Cardiac muscle cell (in vitro differentiated cells and primary cell): ENCODE measurements at regions not wholly inside any gene's neighbourhood (a gene's known extent, or its start where the extent isn't known, plus 50 kb on each side); places are given as distances from the start of the nearest gene placed in this dataset.

Experiments used
- DNase-seq, 2 donors: peaks; one replicate each; pipeline versions ENCODE4 v3.0.0 to v3.0.0-alpha.2; 2010 to 2017; ENCODE audit warnings: low read depth in 1 of 2, low spot score in 1 of 2
- H3K27ac ChIP-seq: fragments of 200-600 bp; sonication (generic); 2 replicates; pipeline ENCODE4 v1.5.1; 2016
- H3K27me3 ChIP-seq: fragments of 200-600 bp; sonication (generic); 2 replicates; pipeline ENCODE4 v1.6.0; 2016; ENCODE audit warnings: control low read depth
- H3K36me3 ChIP-seq: fragments of 200-600 bp; sonication (generic); 2 replicates; pipeline ENCODE4 v1.5.1; 2016; ENCODE audit warnings: control low read depth
- H3K4me1 ChIP-seq: fragments of 200-600 bp; sonication (generic); 2 replicates; pipeline ENCODE4 v1.8.1; 2017; ENCODE audit warnings: low read depth, mild to moderate bottlenecking, mixed run types
- H3K4me3 ChIP-seq: fragments of 200-600 bp; sonication (generic); 2 replicates; pipeline ENCODE4 v1.5.1; 2016; ENCODE audit warnings: mild to moderate bottlenecking
- H3K9me3 ChIP-seq: fragments of 200-600 bp; sonication (generic); 2 replicates; pipeline ENCODE4 v1.5.1; 2017; ENCODE audit warnings: low read depth, mild to moderate bottlenecking, control low read depth
- CTCF ChIP-seq: IDR thresholded peaks from 2 replicates; pipeline ENCODE4 v1.5.1; 2012; ENCODE audit warnings: low read depth, mild to moderate bottlenecking, low read length

GRCh38 chr5:175220549-175220948 lies 223.4 kb downstream of the DRD1 start:
- no peak for TF ChIP-seq CTCF
- Histone ChIP-seq H3K36me3 (no peaks in the 10 kb centered on the region), H3K4me1 (no peaks in the 10 kb centered on the region), H3K27me3 (no peaks in the 10 kb centered on the region), H3K27ac (no peak overlapping the region), H3K4me3 (no peak overlapping the region), H3K9me3 (no peaks in the 10 kb centered on the region)
- no peak for DNase-seq

- H3K9me3 ChIP-seq, result no peaks in the 10 kb centered on the region
- no peak for DNase-seq
- H3K4me1 ChIP-seq, result no peaks in the 10 kb centered on the region
- no peak overlapping the region for H3K27ac ChIP-seq
- TF ChIP-seq CTCF, result no peak
- no peaks in the 10 kb centered on the region for H3K27me3 ChIP-seq
- no peak overlapping the region for H3K4me3 ChIP-seq
- H3K36me3 ChIP-seq, result no peaks in the 10 kb centered on the region
Observed at GRCh38 chr5:175219366-175219765, 224.6 kb downstream of the DRD1 start.

- Histone ChIP-seq H3K4me3 (no peak overlapping the region), H3K27ac (no peak overlapping the region), H3K4me1 (no peaks in the 10 kb centered on the region), H3K36me3 (no peaks in the 10 kb centered on the region), H3K27me3 (no peaks in the 10 kb centered on the region), H3K9me3 (no peaks in the 10 kb centered on the region)
- DNase-seq, result no peak
- no peak for TF ChIP-seq CTCF
Observed at GRCh38 chr5:175216991-175217390, 227.0 kb downstream of the DRD1 start.

- no peak for TF ChIP-seq CTCF
- no peaks in the 10 kb centered on the region for H3K27me3 ChIP-seq
- H3K36me3 ChIP-seq, result no peaks in the 10 kb centered on the region
- H3K9me3 ChIP-seq, result no peaks in the 10 kb centered on the region
- H3K4me3 ChIP-seq, result no peak overlapping the region
- H3K4me1 ChIP-seq, result no peaks in the 10 kb centered on the region
- H3K27ac ChIP-seq, result no peak overlapping the region
- no peak for DNase-seq
Observed at GRCh38 chr5:175215906-175216305, 228.1 kb downstream of the DRD1 start.

GRCh38 chr5:175214152-175214551 lies 229.8 kb downstream of the DRD1 start:
- Histone ChIP-seq H3K4me1 (no peaks in the 10 kb centered on the region), H3K36me3 (no peaks in the 10 kb centered on the region), H3K27ac (no peak overlapping the region), H3K4me3 (no peak overlapping the region), H3K9me3 (no peaks in the 10 kb centered on the region), H3K27me3 (no peaks in the 10 kb centered on the region)
- no peak for TF ChIP-seq CTCF
- peak in 1 of 2 donors; percentile 11 for DNase-seq
